ENCODE measurements at regions not wholly inside any gene's neighbourhood (a gene's known extent, or its start where the extent isn't known, plus 50 kb on each side); places are given as distances from the start of the nearest gene placed in this dataset.
A peak's percentile ranks its signal among the peaks of the same experiment; 100 is the strongest.
"Not testable (repeated sequence)": the region's sequence is repeated elsewhere in the genome, so short reads cannot be mapped to it uniquely, and the experiment has no call there.

DNA sequence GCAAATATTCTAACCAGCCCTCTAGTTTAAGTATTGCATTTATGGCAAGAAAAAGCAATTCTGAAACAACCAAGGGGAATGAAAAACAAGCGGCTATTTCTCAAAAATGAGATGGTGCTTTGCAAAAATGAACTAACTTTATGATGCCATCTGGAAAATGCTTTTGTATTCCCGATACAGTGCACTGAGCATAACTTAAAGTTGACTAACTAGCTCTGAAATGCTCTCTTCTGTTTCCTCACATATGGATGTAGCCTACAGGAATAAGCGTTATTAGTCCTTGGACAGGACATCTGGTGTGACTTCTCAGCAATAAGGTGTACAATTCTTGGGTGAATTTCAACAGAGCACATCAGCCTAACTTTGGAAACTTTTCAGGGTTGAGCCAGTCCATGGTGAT, 228.2 kb upstream of the DDI1 start:
- no peak for DNase-seq

DNA sequence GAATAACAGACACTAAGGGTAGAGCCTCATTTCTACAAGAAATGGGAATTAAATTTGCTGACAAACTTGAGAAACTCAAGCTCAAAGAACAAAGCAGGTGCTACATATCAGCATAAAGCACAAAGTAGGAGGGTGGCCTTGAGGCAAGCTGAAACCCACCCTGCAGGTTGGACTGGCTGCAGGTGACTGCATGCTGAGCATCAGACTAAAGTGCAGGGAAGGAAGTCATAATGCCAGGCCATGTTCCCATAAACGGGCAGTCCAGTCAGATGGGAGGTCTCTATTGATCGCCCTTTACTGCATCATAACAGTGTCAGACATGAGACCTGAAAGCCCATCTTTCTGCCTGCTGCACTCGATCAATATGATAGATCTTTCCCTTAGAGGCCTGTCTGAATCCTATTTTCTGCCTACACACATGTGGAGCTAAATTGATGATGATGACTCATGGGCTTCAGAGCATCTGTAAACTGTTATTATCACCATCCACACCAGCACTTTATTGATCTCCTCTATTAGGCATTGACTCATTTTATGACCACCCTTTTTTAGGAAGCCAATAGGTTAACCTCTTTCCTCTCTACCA, 224.5 kb upstream of the DDI1 start:
- DNase-seq: no peak

DNA sequence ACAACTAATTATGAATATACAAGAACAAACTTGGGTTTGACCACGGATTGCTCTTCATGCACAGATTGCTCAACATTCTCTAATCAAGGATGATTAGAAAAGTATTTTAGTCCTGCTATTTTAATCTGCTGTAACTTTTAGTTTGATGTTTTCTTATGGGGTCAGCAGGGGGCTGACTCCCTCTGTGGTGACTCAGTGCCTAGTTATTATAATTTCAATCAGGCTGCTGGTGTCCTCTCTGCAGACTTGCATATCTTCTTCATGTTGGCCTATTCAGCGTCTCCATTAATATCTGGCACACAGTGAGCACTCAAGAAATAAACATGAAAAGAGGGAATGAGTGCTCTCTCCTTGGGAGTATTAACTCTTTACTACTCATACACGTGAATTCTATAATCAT, 223.8 kb upstream of the DDI1 start:
- no peak for DNase-seq

DNA sequence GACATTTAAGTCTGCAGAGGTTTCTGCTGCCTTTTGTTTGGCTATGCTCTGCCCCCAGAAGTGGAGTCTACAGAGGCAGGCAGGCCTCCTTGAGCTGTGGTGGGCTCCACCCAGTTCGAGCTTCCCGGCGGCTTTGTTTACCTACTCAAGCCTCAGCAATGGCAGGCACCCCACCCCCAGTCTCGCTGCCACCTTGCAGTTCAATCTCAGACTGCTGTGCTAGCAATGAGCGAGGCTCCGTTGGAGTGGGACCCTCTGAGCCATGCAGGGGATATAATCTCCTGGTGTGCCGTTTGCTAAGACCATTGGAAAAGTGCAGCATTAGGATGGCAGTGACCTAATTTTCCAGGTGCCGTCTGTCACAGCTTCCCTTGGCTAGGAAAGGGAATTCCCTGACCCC, 216.1 kb upstream of the DDI1 start:
- not testable (repeated sequence) for DNase-seq

DNA sequence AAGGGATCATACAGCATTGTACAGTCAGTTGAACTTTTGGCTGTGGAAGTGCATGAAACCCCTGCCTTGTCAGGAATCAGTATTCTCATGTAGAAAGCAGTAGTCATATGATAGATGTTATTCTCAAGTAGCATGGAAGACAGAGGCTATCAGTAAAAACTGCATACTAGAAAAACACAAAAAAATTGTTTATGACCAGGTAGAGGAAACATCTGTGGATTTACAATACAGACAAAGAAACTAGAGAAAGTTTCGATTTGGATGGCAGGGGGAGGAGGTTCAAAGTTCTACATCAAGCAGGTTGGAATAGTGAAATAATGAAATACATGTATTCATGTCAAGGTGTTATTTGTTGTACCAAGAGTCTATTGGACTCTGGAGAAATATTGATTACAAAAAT, 212.3 kb upstream of the DDI1 start:
- no peak for DNase-seq

DNA sequence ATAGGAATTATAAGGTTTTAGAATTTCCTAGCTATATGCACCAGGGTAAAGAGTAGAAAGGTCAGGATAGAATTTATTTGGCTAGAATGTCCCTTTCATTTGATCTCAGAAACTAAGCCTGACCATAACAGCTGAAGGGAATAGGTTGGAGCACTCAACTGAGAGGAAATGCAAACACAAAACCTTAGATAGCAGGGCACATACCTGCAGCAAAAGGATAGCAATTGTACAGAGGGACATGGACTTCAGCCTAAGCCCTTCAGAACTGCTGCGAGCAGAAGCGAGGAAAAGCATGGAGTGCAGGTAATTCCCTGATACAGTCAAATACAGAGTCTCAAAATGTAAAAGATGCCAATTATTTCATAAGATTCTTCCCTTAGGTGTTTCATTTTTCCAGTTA, 211.0 kb upstream of the DDI1 start:
- no peak for DNase-seq

DNA sequence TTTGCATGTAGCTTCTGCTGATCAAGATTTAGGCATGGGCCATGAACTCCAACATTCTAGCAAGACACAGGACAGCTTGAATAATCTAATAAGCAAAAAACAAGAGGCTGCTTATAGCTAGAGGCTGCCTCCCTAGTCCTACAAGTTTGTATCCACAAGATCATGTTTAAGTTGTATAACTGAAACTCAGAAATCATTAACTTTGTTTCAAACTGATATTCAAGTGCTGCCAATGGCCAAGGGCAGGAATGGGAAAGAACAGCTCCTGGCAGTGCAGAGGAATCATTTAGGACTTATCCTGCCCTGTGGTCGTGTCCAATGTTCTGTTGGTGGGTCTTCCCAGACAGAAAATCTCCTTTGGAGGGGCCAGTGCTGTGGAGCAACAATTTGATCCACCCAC, 209.6 kb upstream of the DDI1 start:
- DNase-seq: no peak

DNA sequence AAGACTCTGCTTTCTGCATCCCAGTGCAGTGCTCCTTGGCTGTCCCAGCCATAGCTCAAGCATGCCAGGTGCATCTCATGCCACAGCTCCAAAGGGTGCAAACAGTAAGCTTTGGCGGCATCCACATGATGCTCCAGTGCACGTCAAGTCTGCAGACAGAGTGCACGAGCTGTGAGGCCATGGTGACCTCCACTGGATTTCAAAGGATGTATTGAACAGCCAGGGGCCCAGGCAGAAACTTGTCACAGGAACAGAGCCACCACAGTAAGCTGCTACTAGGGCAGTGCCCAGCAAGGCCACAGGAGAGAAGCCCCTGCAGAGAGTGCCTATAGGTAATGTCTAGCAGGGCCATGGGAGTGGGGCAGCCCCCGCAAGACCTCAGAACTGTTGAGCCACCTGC, 206.8 kb upstream of the DDI1 start:
- no peak for DNase-seq

DNA sequence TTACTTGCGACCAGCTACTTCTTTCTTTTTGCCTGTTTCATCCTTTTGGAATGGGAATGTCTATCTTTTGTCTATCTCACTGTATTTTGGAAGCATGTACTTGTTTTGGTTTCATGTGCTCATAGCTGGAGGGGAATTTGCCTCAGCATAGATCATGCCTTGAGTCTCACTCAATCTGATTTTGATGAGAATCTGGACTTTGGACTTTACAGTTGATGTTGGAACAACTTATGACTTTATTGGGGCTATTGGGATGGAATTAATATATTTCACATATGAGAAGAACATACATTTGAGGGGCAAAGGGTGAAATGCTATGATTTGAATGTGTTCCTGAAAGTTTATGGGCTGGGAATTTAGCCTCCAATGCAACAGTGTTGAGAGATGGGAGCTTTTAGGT, 206.2 kb upstream of the DDI1 start:
- no peak for DNase-seq

DNA sequence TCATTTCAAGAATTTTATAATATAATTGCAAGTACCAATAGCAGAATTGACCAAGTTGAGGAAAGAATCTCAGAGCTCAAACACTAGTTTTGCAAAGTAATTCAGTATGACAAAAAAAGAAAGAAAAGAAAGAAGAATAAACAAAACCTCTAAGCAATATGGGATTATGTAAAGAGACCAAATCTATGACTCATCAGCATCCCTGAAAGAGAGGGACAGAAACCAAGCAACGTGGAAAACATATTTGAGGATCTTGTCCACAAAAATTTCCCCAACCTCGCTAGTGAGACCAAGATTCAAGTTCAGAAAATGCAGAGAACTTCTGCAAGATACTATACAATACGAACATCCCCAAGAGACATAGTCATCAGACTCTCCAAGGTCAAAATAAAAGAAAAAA, 203.7 kb upstream of the DDI1 start:
- no peak for DNase-seq

DNA sequence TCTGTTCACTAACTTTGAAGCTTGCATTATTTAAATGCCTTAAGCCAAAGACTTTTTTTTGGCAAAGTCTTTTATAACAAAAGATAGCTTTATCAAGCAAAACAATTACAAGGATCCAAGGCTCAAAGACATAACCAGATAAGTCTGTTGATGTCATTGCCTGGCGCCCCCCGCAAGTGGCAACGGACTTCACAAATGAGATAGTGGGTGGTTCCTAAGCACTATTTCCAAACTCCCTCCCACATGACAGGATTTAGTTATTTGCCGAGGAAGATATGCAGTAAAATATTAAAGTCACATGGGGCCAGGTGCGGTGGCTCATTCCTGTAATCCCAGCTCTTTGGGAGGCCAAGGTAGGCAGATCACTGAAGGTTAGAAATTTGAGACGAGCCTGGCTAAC, 194.2 kb upstream of the DDI1 start:
- peak; percentile 60 for DNase-seq

DNA sequence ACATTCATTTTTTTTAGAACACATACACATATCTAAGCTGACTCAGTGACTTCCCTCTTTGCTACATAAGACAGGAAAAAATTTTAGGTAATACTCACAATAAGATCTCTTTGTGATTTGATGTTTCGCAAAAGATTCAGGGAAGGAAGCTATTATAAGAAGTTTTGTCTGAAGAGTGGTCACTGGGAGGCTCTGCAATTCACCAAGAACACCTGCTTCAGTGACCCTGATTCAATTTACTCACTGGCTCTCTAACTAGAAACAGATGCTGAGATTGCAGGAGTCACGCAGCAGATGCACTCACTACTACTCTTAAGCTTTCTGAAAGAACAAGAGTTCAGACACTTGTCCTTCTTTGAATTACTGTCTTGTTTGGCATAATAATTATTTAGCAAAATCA, 193.6 kb upstream of the DDI1 start:
- no peak for DNase-seq

DNA sequence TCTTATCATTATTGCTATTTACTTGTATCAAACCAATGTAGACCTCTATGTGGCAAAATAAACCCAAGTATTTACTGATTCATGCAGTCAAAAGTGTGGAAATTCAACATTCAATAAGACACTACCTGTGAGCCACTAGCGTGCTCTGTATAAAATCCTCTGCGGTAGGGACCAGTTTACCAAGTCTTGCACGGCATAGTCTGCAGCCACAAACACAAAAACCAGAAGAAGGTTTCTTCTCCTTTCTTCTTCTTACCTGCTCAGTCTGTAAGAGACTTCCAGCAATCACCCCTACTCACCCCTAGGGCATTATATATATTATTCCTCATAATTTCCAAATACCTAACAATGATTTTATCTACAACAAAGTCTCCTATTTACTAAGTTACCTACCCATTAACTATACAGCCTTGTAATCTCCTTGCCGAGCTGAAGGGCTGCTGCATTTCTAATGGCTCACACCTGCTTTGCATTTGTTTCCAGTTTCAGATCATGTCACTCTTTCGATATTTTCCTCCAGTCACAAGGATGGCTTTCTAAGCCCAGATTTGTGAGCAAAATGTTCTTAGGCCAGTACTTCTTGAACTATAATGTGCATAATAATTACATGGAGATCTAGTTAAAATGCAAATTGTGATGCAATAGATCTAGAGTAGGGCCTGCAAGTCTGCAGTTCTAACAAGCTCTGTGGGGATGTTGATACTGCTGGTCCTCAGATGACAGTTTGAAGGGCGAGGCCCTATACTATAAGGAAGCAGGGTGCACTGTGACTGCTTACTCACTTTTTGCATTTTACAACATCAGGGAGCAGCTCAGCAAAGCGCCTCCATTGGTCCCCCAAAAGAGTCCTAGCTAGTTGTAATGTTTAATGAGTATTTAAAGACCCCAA, 191.9 kb upstream of the DDI1 start:
- no peak for DNase-seq

DNA sequence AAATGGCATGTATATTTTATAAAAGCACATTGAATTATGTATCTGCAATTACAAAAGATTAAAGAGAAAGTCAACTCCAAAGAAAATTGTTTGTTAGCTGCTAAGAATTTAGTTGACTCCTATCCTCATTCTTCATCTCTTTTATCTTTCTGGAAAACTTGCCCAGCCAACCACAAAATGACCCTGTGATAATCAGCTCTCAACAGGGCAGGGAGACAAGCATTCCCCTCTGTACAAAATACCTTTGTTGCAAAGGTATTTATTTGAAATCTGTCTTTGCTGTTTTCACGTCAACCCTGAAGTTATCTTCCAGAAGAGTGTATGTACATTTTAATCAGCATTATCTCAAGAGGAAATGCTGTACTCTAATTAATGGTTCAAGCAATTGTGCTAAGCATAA, 191.1 kb upstream of the DDI1 start:
- DNase-seq: peak; percentile 37

DNA sequence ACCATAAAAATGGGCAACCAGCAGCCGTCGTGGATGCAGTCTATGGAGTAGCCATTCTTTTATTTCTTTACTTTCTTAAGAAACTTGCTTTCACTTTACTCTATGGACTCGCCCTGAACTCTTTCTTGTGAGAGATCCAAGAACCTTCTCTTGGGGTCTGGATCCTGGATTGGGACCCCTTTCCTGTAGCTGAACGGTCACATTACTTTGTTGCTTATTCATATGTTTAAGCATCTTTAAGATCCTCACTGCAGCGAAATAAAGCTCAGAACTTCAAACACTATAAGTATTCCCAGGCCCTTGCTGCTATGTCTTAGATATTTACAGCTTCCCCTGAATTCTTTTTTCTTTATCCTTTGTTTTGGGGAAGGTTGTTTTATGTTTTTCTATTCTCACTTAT, 187.8 kb upstream of the DDI1 start:
- no peak for DNase-seq

DNA sequence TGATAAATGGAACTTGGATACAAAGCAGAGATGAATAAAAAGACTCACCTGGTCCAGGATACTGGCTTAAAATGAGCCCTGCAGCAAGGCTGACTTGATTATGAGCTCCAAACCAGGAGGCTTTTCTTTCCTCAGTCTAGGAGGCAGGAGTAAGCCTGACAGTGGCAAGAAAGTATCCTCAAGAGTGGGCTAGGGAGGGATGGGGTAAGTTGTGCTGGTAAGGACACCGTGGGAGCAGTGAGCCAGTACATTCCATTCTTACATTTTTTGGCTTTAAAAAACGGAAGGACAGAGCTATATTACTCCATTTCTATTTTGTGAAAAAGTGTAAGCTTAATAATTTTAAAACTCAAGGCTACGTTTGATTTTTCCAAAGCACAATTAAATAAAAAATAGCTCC, 187.1 kb upstream of the DDI1 start:
- DNase-seq: no peak

DNA sequence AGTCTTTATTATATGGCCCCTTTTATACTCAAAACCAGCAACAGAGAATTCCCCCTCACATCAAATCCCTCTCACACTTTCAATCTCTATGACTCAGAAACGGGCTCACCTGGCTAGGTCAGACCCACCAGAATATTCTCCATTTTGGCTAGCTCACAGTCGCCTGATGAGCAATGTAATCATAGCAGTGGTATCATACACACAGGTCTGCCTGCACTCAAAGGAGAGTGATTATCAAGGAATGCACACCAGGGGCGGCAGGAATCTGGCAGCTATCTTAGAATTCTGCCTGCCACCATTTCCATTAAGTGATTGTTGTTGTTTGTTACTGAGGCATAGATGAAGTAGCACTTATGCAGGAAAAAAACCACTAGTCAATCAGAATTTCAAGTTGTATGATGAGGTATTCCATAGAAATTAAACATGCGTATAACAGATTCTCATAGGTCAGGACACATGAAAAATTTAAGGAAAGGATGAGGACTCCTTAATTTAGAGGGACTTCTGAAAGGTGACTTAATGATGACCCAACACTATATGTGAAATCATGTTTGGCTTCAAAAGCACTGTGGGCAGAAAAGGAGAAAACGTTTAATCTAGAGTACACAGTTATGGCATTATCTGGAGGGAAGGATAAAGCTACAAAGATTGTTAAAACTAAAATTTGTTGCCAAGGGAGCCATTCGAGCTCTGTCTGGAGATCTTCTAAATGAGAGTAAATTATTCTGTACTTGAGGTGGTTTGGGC, 185.8 kb upstream of the DDI1 start:
- DNase-seq: no peak

DNA sequence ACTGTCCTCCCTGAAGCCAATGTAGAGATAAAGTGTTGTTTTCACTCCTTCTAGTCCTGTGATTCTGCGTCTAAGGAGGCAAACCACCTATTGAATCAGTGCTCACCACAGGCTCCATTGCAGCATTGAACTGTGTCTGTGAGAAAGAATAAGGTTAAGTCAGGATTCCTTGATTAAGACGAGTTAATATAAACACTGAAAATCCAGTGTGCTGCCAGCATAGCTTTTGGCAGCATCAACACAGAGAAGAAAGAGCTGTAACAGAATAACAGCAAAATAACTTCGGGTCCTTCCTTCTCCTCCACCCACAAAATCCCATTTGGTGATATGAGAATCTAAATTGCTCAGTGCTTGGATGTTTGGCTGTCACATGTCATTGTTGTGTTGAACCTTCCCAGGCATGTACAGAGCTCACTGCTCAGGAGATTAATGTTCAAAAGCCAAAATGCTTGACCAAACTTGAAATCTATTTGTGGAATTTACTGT, 185.2 kb upstream of the DDI1 start:
- DNase-seq: peak; percentile 5

All from NCI-H226 (cell line).